HFFc6 (cell line): ENCODE measurements at regions not wholly inside any gene's neighbourhood (a gene's known extent, or its start where the extent isn't known, plus 50 kb on each side); places are given as distances from the start of the nearest gene placed in this dataset.
A peak's percentile ranks its signal among the peaks of the same experiment; 100 is the strongest.
"Not testable (repeated sequence)": the region's sequence is repeated elsewhere in the genome, so short reads cannot be mapped to it uniquely, and the experiment has no call there.

Source experiments
- DNase-seq: peaks from one replicate; pipeline ENCODE4 v3.0.0-alpha.2; 2018
- H3K27ac Mint-ChIP-seq: 2 replicates; pipeline ENCODE4 v1.8.0; 2020; ENCODE audit warnings: mild to moderate bottlenecking, mixed read lengths
- H3K27me3 Mint-ChIP-seq: 2 replicates; pipeline ENCODE4 v1.8.0; 2021; ENCODE audit warnings: mild to moderate bottlenecking, moderate library complexity, mixed read lengths; ENCODE audit not compliant: insufficient read depth
- H3K36me3 Mint-ChIP-seq: 2 replicates; pipeline ENCODE4 v1.8.0; 2021; ENCODE audit warnings: low read depth, mixed read lengths
- H3K4me1 Mint-ChIP-seq: 2 replicates; pipeline ENCODE4 v1.8.0; 2020; ENCODE audit warnings: low read depth, mixed read lengths
- H3K4me3 Mint-ChIP-seq: 2 replicates; pipeline ENCODE4 v1.8.0; 2020; ENCODE audit warnings: mild to moderate bottlenecking, moderate library complexity, mixed read lengths
- H3K9me3 Mint-ChIP-seq: 2 replicates; pipeline ENCODE4 v1.8.0; 2020; ENCODE audit warnings: mild to moderate bottlenecking, mixed read lengths
- CTCF ChIP-seq: fragments of 200-600 bp; sonication (generic); IDR thresholded peaks from 2 replicates; pipeline ENCODE4 v1.5.0; 2021; ENCODE audit warnings: antibody characterized with exemption, mild to moderate bottlenecking

GRCh38 chr15:87547470-87548181, 708.9 kb downstream of the NTRK3 start:
- no peak overlapping the region for H3K4me3 Mint-ChIP-seq
- H3K9me3 Mint-ChIP-seq, result no peaks in the 10 kb centered on the region
- H3K27ac Mint-ChIP-seq, result no peak overlapping the region
- no peak for TF ChIP-seq CTCF
- H3K36me3 Mint-ChIP-seq, result no peaks in the 10 kb centered on the region
- peaks cover 2% of the 10 kb centered on the region; the same call in 1 of the 2 replicates for H3K27me3 Mint-ChIP-seq
- DNase-seq, result no peak
- H3K4me1 Mint-ChIP-seq, result no peaks in the 10 kb centered on the region

GRCh38 chr15:87538327-87538834, 718.2 kb downstream of the NTRK3 start:
- H3K9me3 Mint-ChIP-seq, result no peaks in the 10 kb centered on the region; the same call in 1 of the 2 replicates
- no peaks in the 10 kb centered on the region for H3K27me3 Mint-ChIP-seq
- TF ChIP-seq CTCF, result no peak
- H3K4me1 Mint-ChIP-seq, result no peaks in the 10 kb centered on the region
- H3K27ac Mint-ChIP-seq, result no peak overlapping the region
- no peak for DNase-seq
- H3K4me3 Mint-ChIP-seq, result no peak overlapping the region
- H3K36me3 Mint-ChIP-seq, result no peaks in the 10 kb centered on the region

- no peaks in the 10 kb centered on the region for H3K36me3 Mint-ChIP-seq
- peak; percentile 6 for DNase-seq
- no peak overlapping the region for H3K4me3 Mint-ChIP-seq
- no peak for TF ChIP-seq CTCF
- H3K9me3 Mint-ChIP-seq, result no peaks in the 10 kb centered on the region; the same call in 1 of the 2 replicates
- no peak overlapping the region for H3K27ac Mint-ChIP-seq
- no peaks in the 10 kb centered on the region; the same call in 1 of the 2 replicates for H3K27me3 Mint-ChIP-seq
- H3K4me1 Mint-ChIP-seq, result no peaks in the 10 kb centered on the region
These were observed 719.2 kb downstream of the NTRK3 start for GRCh38 chr15:87537295-87537694.

GRCh38 chr15:87533637-87534036, 722.9 kb downstream of the NTRK3 start:
- not testable (repeated sequence) for H3K9me3 Mint-ChIP-seq, H3K4me1 Mint-ChIP-seq, H3K27ac Mint-ChIP-seq, DNase-seq, H3K27me3 Mint-ChIP-seq, H3K36me3 Mint-ChIP-seq, H3K4me3 Mint-ChIP-seq

GRCh38 chr15:87528873-87529272, 727.7 kb downstream of the NTRK3 start:
- H3K36me3 Mint-ChIP-seq, result no peaks in the 10 kb centered on the region
- H3K4me1 Mint-ChIP-seq, result peaks cover 25% of the 10 kb centered on the region
- H3K27me3 Mint-ChIP-seq, result peaks cover 5% of the 10 kb centered on the region
- no peaks in the 10 kb centered on the region; the same call in 1 of the 2 replicates for H3K9me3 Mint-ChIP-seq
- TF ChIP-seq CTCF, result no peak
- no peak overlapping the region for H3K4me3 Mint-ChIP-seq
- DNase-seq, result peak; percentile 50
- no peak overlapping the region for H3K27ac Mint-ChIP-seq

- H3K4me3 Mint-ChIP-seq, result no peak overlapping the region
- DNase-seq, result no peak
- H3K9me3 Mint-ChIP-seq, result no peaks in the 10 kb centered on the region
- TF ChIP-seq CTCF, result no peak
- peaks cover 25% of the 10 kb centered on the region for H3K4me1 Mint-ChIP-seq
- H3K27ac Mint-ChIP-seq, result no peak overlapping the region
- no peaks in the 10 kb centered on the region for H3K36me3 Mint-ChIP-seq
- H3K27me3 Mint-ChIP-seq, result peaks cover 5% of the 10 kb centered on the region
These were observed 728.7 kb downstream of the NTRK3 start for GRCh38 chr15:87527875-87528274.
